Germinal center (tissue), 1 donor: ENCODE measurements at regions not wholly inside any gene's neighbourhood (a gene's known extent, or its start where the extent isn't known, plus 50 kb on each side); places are given as distances from the start of the nearest gene placed in this dataset.

Experiments
- DNase-seq: peaks from one replicate; pipeline ENCODE4 v3.0.0; 2012; ENCODE audit warnings: mixed read lengths, low spot score

DNA sequence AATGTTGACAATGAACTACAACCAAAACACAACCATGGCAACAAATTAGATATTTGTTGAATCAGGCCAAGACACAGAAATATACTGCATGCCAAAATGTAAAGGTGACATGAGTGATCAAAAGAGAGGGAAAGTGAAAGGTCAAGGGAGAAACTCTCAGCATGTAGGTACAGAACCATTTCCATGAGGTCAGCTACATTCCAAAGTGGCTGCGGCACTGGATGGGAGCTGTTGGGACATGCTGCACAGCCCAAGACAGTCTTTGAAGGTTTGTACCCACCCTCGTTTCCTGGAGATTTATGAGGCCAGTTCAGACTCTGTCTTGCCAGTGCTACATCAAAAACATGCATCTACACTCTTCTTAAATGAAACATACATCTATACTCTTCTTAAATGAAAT is 579.9 kb downstream of the BMP2 start:
- DNase-seq = no peak

DNA sequence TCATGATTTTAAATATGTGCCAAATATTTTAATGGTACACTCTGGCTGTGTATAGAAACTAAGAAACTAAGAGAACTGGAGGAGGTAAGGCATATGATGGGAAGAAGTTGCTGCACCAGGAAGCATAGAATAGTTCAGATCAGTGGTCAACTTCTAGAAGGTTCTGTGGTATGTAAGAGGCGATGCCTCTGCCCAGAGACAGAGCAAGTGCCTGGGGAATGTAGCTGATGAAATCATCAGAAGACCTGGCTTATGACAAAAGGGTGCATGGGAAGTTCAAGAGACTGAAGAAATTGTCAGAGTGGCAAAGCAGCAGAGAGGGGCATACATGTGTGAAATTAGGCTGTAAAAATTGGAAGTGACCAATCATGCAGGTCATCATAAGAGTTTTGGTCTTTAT is 580.8 kb downstream of the BMP2 start:
- no peak for DNase-seq

DNA sequence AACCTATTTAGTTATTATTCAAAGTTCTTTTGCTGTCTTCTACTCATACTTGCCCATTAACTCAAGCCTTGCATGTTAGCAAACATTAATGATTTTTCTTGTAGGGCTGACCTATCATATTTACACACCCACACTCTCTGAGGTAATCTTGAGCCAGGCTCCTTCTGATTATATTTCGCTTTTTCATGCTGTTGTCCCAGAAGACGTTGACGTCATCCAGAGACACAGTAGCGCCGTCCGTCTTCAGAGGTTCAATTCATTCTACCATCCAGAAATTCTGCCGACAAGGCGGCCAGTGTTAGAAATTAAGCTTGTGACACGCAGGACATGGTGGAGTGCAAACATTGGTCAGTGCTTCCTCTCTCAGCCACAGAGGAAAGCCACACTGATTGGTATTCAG is 584.7 kb downstream of the BMP2 start:
- DNase-seq = no peak

DNA sequence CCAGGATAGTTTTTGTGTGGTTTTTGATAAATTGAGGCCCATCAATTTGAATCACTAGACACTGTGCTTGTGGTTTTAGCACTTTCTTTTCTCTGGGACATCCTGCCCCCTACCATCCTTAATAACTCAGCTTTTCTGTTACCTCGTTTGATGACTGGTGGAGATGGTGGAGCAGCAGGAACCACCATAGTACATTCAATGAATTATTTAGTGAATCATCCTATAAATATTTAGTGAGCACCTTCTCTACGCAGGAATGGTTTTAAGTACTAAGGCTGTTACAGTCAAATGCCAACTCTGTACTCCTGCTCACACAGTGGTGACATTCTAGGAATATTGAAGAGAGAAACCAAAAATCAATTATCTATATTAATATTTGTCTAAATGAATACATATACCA is 585.2 kb downstream of the HAO1 start:
- DNase-seq = no peak

DNA sequence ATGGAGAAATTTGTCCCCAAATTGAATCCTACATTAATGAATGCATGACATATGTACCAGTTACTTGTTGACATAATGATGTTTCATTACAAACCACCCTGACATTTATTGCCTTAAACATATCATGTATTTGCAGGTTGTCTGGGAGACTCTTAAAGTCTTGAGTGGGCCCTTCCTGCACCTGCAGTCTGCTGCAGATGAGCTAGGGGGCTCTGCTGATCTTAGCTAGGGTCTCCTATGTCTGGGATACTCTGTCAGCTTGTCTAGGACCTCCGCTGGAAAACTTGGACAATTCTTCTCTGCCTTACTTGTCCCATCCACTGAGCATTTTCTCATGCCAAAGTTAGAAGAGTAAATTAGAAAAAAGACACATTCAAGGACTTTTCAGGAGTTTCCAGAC is 581.6 kb downstream of the HAO1 start:
- no peak for DNase-seq

DNA sequence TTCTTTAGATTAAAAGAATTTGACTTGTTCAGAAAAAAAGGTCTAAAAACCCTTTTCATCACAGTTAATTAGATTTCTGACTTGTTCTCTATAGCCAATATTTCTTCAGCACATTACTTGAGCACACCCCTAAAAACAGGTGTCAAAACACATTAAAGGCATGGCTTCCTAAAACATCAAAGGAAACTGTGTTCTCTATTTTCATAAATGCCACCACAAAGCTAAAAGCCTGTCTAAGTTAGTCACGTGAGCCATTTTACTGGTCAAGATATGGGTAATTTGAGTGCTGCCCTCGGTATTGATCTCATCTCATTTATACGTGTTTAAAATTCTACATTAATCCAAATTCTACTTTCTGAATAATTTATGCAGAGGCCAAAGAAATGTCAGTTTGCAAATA is 580.5 kb downstream of the HAO1 start:
- no peak for DNase-seq

DNA sequence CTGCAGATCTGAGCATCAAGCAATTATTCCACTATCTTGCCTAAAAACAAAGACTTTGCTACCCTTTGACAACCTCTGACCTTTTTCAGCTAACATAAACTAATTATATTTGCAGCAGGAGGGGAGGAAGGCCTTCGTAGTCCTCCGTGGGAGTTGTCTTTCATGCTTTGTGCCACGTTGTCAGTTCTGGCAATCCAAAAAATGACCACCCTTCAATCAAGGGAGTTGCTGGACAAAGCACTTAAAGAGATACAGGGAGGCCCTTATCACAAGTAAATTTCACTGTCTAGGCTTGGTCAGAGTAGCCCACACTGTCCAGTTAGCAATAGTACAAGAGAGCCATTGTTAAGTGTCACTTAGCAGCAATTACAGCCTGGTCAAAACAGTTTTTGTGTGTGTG is 578.9 kb downstream of the HAO1 start:
- no peak for DNase-seq

DNA sequence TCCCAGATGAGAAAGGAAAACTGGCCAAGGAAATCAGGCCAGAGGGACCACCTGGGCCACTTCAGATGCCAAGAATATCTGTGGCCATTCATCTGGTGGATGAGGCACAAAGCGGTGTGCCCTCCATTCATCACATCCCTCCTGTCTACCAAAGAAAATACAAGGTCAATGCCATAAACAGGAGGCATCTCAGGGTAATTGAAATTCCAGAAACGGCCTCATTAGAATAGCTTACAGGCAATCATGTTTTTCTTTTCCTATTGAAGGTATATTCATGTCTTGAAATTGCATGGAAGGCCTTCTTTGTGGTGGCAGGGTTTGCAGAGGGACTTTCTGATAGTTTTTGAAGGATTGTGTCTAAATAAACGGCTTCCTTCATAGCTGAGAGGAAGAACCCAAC is 578.3 kb downstream of the HAO1 start:
- DNase-seq = no peak

DNA sequence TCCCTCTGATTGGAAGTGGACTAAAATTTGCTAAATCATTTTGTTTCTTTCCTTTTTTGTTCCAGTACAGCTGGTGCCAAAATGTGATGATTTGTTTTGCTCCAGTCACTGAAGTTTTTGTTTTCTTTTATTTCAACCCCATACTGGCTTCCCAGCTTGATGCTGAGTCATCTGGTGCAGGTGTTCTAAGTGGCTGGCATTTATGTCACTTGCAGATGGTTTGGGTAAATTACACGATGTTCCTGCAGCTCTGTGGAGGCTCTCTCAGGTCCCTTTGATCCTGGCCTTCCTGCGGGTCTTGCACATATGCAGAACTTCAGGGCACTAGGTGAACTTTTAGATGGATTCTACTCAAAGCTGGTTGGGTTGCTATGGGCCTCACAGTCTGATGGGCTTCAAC is 577.7 kb downstream of the HAO1 start:
- DNase-seq = no peak

DNA sequence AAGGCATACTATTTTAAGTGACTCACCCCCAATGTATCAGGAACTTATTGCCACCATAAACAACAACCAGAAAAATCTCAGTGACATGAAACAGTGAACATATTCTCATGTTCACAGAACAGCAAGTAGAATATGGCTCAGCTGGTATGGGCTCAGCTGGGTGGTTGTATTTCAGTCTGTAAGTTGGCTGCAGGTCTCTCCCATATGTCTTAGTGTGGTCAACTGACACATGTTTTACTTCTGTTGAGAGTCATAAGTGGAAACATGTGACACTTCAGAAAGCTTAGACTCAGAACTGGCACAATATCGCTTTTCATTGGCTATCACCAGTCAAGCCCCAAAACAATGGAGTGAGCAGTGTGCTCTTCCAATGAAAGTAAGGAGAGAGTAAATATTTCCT is 574.1 kb downstream of the HAO1 start:
- DNase-seq = no peak

DNA sequence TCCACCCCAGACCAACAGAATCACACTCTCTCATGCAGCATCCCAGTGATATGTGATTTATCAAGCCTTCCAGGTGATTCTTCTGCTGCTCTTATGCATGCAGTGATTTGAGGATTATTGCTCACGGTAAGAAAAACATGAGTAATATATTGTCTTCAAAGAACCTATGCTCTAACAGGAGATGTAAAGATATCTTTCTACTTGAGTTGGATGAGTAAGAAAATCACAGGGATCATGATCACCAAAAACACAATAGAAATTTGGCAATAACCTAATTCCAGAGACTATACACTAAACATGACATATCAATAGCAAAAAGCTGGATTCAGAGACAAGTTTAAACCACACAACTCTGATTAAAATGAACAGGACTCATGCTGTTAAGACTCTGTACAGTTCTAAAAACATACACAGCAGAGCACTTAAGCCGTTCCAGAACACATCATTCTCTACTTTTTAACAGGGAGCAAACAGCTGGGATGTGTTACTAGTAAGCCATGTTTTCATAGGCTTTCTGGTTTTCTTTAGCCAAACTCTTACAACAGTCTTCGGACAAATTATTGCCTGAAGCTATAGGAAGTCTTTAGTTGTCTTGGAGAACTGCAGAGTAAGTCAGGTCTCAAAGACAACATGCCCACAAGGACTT is 568.6 kb downstream of the HAO1 start:
- no peak for DNase-seq

DNA sequence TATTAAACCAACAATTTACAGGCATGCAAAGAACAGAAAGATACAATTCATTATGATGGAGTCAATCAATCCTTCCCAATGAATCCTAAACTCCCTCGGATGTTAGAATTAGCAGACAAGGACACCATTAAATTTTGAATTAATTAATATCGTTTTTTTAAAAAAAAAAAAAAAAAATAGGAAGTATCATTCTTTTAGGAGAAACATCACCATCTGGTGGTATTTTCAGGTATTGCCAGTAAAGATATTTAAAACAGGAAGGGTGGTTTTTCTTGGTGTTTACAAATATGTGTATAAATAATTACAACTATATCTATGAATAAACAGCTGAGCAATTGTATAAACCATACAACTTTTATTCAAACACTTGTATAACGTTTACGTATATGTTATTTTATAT is 564.4 kb downstream of the HAO1 start:
- DNase-seq = peak; percentile 2

DNA sequence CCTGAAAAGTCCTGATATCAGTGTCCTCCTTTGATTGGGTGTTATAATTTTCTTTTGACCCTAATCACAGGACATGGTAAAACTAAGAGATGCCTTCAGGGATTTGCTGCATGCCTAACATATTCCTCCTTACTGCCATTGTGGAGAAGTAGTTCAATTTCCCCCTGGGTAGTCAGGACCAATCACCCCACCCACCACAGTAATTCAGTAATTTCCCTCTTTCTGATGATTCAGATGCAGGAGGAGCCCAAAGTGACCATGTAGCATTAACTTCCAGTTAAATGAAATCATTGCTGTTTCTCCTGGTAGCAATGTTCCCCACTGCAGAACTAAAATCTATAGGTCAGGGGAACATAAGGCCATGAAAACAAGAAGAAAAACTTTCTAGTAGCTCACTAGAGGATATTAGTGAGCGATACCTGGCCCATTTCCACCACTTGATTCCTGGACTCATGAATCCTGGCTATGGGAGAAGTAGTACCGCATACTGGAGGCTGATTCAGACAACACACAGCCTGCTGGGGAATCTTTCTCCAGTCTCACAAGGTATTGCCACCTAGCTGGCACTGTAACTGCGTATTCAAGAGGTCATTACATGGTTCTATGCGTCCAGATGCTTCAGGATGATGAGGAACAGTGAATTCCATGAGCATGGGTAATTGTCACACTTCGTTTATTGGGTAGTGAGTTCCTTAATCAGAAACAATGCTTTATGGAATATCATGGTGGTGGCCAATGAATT is 561.2 kb downstream of the HAO1 start:
- no peak for DNase-seq

DNA sequence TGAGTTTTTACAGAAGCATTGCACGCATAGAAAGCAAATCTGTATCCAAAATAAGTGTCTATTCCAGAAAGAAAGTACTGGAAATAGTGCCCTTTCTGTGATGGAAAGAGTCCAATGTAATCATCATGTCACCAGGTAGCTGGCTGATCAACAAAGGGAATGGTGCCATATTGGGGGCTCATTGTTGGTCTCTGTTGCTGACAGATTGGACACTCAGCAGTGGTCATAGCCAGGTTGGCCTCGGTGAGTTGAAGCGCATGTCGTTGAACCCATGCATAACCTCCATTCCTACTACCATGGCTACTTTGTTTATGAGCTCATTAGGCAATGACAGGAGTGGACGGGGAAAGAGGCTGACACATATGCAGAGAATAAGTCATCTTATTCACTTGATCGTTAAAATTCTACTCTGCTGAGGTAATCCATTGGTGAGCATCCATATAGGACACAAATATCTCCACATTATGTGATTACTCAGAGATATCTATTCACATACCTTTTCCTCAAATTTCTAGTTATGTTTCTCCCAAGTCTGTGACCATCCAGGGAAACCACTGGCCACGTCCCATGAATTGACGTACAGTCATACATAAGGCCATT is 560.5 kb downstream of the HAO1 start:
- no peak for DNase-seq

DNA sequence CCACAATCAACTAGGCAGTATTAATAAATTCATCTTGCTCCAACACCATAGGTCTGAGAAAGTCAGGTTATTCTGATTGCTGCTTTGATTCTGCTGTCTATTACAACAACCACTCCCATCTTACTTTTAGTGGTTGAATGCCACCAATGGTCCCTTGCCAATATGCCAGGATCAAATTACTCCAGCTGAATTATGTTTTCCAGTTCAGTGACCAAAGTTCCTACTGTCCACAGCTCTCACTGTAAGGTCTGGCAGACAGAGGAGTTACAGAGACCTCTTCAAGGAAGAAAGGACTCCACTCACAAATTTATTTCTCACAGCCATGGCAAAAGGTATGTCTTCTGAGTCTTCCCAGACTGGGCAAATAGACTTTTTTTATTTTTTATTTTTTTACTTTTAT is 557.0 kb downstream of the HAO1 start:
- no peak for DNase-seq

DNA sequence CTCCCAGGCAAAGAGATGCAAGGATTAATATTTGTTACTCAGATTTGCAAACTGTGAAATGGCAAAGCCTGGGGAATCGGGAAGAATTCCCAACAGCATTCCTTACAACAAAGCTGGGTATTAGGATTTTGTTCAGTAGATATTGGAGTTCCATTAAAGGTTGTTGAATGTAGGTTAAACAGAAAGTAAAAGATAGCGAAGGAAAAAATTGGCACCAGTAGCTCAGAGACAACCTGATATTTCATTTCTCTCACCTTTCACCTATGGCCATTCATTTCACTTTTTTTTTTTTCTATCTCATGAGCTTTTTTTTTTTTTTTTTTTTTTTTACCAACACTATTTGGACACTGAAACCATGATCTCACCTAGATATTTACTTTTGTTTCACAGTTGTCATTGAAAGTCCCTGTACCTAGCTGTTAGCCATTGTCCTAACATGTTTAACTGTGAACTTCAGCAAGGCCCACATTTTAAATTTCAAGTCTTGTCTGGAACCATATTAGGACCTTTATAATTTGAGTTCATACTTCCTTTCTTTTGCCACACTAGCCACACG is 552.5 kb downstream of the HAO1 start:
- no peak for DNase-seq

DNA sequence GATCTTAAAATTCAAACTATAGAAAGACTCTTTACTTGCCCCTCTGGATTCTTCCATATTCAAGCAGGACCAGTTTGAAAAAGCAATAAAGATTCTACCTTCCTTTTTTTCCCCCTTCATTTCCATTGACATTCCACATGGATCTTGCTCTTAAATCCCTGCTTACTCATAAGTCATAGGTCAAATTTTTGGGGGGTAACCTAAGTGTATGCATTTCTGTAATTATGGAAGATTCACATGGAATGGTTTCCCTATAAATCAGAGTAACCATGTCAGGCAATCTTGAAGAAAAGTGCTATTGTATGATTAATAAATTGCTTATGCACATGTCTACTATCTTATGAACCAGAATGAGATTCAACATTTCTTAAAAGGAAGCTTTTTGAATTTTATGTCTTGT is 551.0 kb downstream of the HAO1 start:
- DNase-seq = no peak

DNA sequence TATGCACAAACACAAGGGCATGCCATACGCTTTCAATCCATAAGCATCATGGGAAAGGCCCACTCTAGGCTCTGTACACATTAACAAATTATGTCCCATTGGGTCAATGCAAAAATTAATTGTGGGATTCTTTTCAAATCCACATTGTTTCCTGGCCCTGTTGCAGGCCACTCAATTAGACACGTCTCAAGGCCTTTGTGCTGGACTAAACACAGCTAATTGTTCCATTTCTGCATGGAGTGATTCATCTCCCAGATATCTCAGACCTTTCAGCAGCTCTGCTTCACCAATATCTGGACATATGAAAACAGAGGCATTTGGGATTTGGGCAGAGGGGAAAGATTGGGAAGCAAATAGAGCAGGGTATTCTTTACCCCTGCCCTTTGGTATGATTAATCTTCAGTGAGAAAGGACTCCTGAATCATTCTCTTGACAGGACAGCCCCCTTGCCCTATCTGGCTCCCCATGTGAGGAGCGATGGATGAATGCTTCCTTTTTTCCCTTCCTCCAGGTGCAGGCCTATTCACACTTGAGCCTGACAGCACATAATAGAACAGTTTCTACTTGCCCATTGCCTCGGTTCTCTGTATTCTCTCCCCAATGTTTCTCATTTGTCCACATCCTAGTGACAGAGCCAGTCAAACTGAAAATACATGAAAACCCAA is 547.6 kb downstream of the HAO1 start:
- DNase-seq = no peak

DNA sequence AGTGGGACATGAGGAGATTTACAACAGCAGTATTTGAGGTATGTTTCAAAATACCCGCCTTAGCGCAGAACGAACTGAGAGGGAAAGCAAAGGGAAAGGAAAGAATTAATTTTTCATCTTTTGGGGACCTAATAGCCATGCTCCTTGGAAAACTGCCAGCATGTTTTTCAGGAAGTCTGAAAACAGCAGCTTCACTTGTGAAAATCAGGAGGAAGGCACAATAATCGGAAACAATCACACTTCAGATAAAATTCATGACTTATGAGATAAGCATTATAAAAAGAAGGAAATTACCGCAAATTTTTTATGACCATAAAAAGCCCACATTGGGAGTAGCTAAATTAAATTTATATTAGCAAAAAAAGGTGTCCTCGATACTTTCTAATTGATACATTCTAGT is 541.1 kb downstream of the HAO1 start:
- no peak for DNase-seq

DNA sequence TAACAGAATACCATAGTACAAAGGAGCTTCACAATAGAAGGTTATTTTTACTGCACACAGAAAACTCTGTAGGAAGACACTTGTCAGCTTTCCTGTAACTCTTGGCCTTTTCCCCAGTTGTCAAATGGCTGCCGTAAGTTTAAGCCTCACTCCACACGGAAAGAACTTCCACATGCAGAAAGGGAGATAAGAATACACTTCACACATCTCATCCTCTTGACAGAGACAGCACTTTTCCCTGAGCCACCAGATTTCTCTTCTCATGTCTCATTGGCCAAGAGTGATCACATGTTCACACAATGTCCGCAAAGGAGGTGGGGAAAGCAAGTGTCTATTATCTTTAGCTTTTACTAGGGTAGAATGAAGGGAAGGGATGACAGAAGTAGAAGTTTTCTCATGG is 540.7 kb downstream of the HAO1 start:
- no peak for DNase-seq

DNA sequence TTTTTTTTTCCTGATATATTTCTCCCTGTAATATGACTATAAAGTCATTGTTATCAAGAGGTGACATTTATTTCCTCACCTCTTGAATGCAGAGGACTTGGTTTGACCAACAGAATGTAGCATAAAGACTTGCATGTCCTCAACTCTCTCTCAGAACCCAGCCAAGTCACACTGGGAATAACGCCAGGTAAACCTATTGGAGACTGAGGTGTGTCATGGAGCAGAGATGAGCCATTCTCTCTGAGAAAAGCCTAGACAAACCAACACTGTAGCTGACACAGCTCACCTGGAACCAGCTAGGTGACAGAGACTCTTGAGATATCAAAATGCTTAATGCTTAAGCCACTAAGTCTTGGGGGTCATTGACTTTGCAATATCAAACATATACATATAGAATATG is 533.6 kb downstream of the HAO1 start:
- no peak for DNase-seq

DNA sequence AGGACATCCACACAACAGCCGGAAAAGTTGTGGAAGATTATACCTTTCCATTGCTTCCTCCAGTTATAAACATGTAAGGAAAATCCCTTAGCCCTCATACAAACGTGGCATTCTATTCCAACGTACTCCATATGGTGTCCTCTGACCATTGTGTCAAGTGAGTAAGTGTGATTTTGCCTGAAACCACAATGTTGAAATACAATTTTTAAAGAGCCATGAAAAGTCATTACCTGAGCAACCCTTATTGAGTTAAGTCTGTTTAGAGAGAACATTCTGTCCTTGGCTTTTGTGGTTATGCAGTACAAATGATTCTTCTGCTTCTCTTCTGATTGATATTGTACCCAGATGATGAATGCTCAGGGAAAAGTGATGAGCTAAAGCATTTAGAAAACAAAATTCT is 530.1 kb downstream of the HAO1 start:
- no peak for DNase-seq

DNA sequence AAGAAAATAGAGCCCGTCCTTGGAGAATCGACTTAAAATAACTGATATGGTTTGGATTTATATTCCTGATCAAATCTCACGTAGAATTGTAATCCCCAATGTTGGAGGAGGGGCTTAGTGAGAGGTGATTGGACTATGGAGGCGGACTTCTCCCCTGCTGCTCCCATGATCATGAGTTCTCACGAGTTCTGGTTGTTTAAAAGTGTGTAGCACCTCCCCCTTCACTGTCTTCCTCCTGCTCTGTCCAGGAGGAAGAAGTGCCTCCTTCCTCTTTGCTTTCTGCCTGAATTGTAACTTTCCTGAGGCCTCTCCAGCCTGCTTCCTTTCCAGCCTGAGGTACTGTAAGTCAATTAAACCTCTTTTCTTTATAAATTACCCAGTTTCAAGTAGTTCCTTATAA is 529.2 kb downstream of the HAO1 start:
- no peak for DNase-seq
